ENCODE measurements at regions not wholly inside any gene's neighbourhood (a gene's known extent, or its start where the extent isn't known, plus 50 kb on each side); places are given as distances from the start of the nearest gene placed in this dataset.

- TF ChIP-seq CTCF (IDR thresholded peaks at IDR 0.05) (no peak), EP300 (IDR thresholded peaks at IDR 0.05) (no peak), POLR2A (IDR thresholded peaks at IDR 0.05) (no peak)
Observed at GRCh38 chr20:17061715-17062114, 165.1 kb upstream of the PCSK2 start.
